RWPE1 (cell line): ENCODE measurements at regions not wholly inside any gene's neighbourhood (a gene's known extent, or its start where the extent isn't known, plus 50 kb on each side); places are given as distances from the start of the nearest gene placed in this dataset.

ENCODE experiments used
- CTCF ChIA-PET: fragments of 350-600 bp; sonication (Branson Sonifier 250); formaldehyde crosslinking; extraction: SDS; loops from one replicate; lab custom pipeline; 2021; lab: Yijun Ruan, JAX
- POLR2A ChIA-PET: fragments of 400-600 bp; formaldehyde crosslinking; extraction: SDS; loops from one replicate; lab custom pipeline; 2020; ENCODE audit warnings: antibody characterized with exemption; ENCODE audit not compliant: low non-redundant PET; lab: Yijun Ruan, JAX
- DNase-seq: peaks from one replicate; pipeline ENCODE4 v3.0.0; 2012; ENCODE audit warnings: low spot score
- H3K27ac ChIP-seq: fragments of 450-650 bp; 2 replicates; pipeline ENCODE4 v1.5.1; 2017
- CTCF ChIP-seq: fragments of 450-650 bp; conservative IDR thresholded peaks from 2 replicates; pipeline ENCODE4 v1.5.1; 2017; ENCODE audit warnings: low read depth, mild to moderate bottlenecking

GRCh38 chr13:81800433-81800832 is 1459.5 kb upstream of the SPRY2 start:
- ChIA-PET POLR2A (no interaction called here), CTCF (no interaction called here)
- no peak overlapping the region for H3K27ac ChIP-seq
- DNase-seq, result no peak
- TF ChIP-seq CTCF, result no peak

- no peak for DNase-seq
- H3K27ac ChIP-seq, result no peak overlapping the region
- no peak for TF ChIP-seq CTCF
- ChIA-PET CTCF (interaction anchor here (0.7 kb wide), 1 partner anchor 1190 kb away, joined by 3 read pairs; no protein-coding TSS in a partner anchor), POLR2A (no interaction called here)
Observed at GRCh38 chr13:81795710-81796109, 1454.8 kb upstream of the SPRY2 start.

GRCh38 chr13:81791641-81792040 is 1450.7 kb upstream of the SPRY2 start:
- ChIA-PET CTCF (no interaction called here), POLR2A (no interaction called here)
- no peak overlapping the region for H3K27ac ChIP-seq
- DNase-seq, result no peak
- no peak for TF ChIP-seq CTCF

- no peak for TF ChIP-seq CTCF
- ChIA-PET POLR2A (no interaction called here), CTCF (interaction anchor here (0.6 kb wide), 1 partner anchor 19 kb away, joined by 3 read pairs; no protein-coding TSS in a partner anchor)
- H3K27ac ChIP-seq, result no peak overlapping the region
- no peak for DNase-seq
Observed at GRCh38 chr13:81781471-81781870, 1440.5 kb upstream of the SPRY2 start.

GRCh38 chr13:81779876-81780275 is 1439.0 kb upstream of the SPRY2 start:
- no peak overlapping the region for H3K27ac ChIP-seq
- CTCF ChIA-PET, result no interaction called here
- POLR2A ChIA-PET, result no interaction called here
- DNase-seq, result no peak
- TF ChIP-seq CTCF, result no peak

- no peak overlapping the region for H3K27ac ChIP-seq
- ChIA-PET CTCF (no interaction called here), POLR2A (no interaction called here)
- no peak for DNase-seq
- no peak for TF ChIP-seq CTCF
Observed at GRCh38 chr13:81778350-81778749, 1437.4 kb upstream of the SPRY2 start.

GRCh38 chr13:81773263-81773662 is 1432.3 kb upstream of the SPRY2 start:
- POLR2A ChIA-PET, result no interaction called here
- no peak overlapping the region for H3K27ac ChIP-seq
- CTCF ChIA-PET, result no interaction called here
- no peak for TF ChIP-seq CTCF
- DNase-seq, result no peak
